SK-N-MC (cell line): ENCODE measurements at regions not wholly inside any gene's neighbourhood (a gene's known extent, or its start where the extent isn't known, plus 50 kb on each side); places are given as distances from the start of the nearest gene placed in this dataset.

ENCODE experiments used
- EZH2 ChIP-seq: fragments of 200-600 bp; sonication (generic); IDR thresholded peaks from one replicate; pipeline ENCODE4 v1.6.1; 2017; ENCODE audit warnings: antibody characterized with exemption
- FOXP2 ChIP-seq: optimal IDR thresholded peaks from 2 replicates; pipeline ENCODE3; 2011; ENCODE audit warnings: mild to moderate bottlenecking, moderate library complexity; ENCODE audit not compliant: insufficient read depth; ENCODE audit errors: extremely low read length, control extremely low read depth
- POLR2AphosphoS5 ChIP-seq: IDR thresholded peaks from 2 replicates; pipeline ENCODE4 v1.6.1; 2012; ENCODE audit warnings: mild to moderate bottlenecking, low read depth, low read length, borderline replicate concordance

DNA sequence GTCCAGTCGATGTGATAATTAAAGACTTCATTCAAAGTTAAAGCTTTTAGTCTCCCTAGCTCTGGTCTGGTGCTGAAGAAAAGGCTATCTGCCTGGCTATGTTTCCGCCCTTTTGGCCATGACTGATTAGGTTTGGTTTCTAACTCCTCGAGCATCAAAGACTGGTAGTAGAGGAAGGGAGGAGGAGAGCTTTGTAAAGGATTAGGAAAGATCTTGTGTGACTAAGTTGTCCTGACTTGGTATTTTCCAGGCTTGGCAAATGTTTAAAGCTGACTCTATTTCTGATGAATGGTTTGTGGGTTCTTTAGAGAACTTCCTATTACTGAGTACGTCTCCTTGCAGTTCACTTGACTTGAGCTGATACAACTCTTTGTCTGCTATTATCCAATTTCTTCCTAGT is 312.9 kb downstream of the GJA1 start:
- TF ChIP-seq POLR2AphosphoS5 (no peak), EZH2 (no peak), FOXP2 (no peak)
